AG08395 (cell line): ENCODE measurements at regions not wholly inside any gene's neighbourhood (a gene's known extent, or its start where the extent isn't known, plus 50 kb on each side); places are given as distances from the start of the nearest gene placed in this dataset.

Experiments
- DNase-seq: peaks from one replicate; pipeline ENCODE4 v3.0.0; 2012; ENCODE audit warnings: mixed read lengths, low spot score

DNA sequence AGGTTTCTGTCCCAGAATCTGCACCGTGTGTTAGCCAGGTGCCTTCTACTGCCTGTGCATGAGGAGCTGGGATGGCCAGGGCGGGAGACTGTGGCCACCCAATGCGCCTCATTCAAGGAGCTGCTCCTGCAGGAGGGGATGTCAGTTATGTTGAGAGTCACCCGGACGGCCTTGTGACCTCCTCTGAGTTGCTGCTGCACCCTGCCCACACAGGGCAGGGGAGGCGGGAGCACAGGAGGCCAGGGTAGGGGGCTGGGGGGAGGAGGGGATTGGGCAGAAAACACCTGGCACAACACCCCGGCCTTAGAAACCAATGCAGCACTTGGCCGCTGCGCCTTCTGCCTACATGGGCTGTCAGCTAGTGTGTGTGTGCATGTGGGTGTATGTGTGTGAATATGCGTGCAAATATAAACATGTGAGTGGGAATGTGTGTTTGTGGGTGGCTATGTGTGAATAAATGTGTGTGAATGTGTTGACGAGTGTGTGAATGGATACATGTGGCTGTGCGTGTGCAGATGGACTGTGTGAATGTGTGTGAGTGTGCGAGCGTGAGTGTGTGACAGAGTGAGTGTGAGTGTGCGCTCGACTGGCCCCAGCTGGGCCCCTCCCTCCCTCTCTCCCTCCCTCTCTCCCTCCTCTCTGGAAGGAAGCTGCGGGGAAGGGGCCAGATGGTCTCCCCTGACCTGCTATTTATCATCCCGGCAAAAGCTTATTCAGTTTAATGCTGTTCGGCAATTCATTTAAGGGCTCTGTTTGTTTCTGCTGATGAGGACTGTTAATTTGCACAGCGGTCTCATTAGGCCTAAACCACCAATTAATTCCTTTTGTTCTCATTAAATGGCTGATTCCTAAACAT is 106.9 kb downstream of the TLE3 start:
- no peak for DNase-seq

DNA sequence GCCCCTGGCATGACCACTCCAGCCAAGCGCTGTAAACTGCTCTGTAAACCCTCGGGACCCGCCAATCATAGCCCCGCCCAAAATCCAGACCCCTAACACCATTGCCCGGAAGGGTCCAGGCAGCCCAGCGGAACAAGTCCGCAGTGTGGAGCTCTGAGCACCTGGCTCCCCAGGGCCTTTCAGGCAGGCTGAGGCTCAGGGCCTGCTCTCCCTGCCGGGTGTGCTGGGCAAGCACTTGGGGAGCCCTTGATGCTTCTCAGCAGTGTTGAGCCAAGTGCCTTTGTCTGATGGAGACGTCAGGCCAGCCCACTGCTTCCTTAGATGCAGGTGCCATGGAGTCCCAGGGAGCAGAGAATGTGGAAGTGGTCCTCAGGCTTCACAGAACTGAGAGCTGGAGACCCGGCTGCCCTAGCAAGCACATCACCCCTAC is 106.2 kb downstream of the TLE3 start:
- no peak for DNase-seq

- DNase-seq: no peak
Observed at GRCh38 chr15:69992348-69992747, 105.4 kb downstream of the TLE3 start.

DNA sequence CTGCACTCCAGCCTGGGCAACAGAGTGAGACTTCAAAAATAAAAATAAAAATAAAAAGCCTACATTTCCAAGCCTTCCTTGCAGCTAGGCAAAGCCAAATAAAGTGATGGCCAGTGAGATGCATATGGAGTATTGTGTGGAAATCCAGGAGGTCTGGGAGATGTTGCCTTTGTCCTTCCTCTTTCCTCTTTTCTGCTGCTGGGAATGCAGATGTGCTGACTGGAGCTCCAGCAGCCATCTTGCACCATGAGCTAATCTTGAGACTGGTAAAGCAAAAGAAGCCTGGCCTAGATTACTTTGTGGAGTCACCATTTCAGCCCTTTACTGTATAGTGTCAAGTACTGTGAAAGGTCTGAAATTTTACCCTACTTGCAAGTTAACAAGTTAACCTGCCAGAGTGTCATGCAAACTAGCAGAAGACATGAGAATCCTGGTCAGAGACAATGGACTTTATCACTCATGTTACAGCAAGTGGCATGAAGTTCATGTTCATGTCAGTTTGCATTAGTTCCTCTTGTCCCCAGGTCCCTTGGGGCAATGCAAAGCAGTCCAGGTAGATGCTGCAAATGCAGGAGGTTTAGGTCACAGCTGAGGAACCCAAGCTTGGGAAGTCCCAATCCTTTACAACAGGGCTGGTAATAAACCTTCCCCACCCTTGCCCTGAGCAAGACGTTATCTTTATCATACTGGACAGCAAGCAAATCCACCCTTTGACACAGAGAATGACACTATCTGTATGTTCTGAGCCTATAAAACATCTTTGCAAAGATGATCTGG is 103.1 kb downstream of the TLE3 start:
- DNase-seq: no peak

- no peak for DNase-seq
Observed at GRCh38 chr15:69996321-69997160, 101.2 kb downstream of the TLE3 start.

- no peak for DNase-seq
Observed at GRCh38 chr15:69997161-69997485, 100.6 kb downstream of the TLE3 start.
